GM21737 (cell line): ENCODE measurements at regions not wholly inside any gene's neighbourhood (a gene's known extent, or its start where the extent isn't known, plus 50 kb on each side); places are given as distances from the start of the nearest gene placed in this dataset.
"Not testable (repeated sequence)": the region's sequence is repeated elsewhere in the genome, so short reads cannot be mapped to it uniquely, and the experiment has no call there.

Experiments
- ATAC-seq: cut with Tn5 transposase; IDR thresholded peaks from one replicate; pipeline ENCODE4 v1.9.1; 2021; ENCODE audit warnings: mild to moderate bottlenecking, moderate library complexity; ENCODE audit not compliant: unreplicated experiment

DNA sequence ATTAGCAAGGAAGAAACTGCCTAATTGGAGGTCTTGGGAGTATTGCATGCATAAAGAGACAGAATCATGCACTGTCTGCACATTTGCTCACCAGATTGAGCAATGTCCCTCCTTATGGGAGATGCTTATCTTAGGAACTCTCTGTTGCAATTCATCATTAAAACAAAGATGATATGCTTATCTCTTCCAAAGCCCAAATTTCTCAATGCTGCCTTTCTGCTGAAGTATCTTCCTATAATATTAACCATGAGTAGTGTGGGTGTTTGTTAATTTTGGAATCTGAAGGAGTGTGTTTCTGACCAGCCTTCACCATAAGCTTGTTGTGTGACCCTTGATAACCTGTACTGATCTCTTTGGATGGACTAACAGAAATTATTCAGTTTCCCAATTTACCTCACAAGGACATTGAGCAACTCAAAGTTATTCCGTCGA, 1257.6 kb upstream of the FLRT2 start:
- no peak for ATAC-seq

DNA sequence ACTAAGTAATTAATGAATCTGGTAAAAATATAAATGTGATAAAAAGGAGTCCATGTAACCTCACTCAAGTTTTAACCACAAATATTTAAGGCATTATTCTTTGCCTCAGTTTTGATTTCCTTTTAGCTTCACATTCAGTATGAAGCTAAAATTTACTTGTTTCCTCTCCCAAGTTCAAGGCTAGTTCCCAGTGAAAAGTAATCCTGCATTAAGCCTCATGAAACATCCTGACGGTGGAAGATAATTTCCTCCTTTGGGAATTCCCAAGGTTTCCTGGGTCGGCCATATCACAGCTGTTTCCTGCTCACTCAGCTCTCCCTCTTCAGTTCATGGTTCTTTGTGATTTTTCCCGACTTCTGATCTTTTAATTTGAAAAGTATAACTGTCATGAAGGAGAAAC, 1256.8 kb upstream of the FLRT2 start:
- no peak for ATAC-seq

DNA sequence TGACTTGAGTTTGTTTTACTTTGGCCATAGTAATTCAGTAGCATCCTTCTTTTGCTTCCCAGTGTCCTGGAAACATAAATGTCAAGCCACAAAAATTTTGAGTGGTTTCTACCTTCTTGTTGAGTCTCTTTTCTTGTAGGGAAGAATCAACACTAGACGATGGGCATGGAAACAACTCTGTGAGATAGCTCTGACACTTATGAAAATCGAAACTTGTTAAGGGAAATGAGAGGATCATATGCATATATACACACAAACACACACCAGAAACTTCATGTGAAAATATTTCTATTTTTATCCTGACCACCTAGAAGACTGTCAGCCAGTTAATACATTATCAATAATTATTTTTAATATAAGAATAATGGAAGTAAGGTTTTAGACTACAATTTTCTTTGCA, 1247.3 kb upstream of the FLRT2 start:
- no peak for ATAC-seq

DNA sequence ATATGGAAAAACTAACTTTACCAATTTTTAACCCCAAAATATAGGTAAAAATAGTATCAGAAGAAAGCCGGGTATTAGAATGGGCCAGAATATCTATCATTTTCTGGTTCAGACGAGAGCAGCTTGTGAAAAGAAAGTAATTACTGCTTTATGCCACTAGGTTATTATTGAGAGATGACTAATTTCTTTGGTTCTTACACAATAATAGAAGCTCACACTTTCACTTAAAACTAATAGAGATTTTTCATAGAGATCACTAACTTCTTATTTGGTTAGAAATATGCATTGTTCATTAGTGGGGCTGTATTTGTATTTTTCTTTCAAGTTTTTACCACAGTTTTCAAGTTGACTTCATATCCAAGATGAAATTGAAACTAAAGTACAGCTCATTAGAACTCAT, 1241.2 kb upstream of the FLRT2 start:
- ATAC-seq = no peak

DNA sequence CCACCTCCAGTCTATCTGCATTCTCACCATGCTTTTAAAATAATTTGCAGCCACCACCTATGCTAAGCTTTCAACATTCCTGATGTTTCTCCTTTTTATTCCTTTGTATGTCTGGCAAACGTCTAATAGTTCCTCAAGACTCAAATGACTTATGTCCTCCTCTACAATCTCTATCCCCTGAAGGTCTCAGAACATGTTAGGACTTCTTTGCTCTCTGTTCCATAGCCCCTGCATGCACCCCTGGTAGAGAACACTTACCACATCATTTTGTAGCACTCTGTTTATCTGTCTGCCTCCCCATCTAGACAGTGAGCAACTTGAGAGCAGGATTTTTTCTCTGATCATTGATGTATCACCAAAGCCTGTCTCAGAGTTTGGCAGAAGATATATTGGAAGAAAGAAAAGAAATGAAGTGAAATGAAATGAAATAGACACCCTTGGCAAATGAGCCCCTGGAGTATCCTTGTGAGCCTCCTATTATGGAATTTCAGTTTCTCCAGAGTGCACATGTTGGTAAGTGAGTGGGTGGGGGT, 1231.2 kb upstream of the FLRT2 start:
- no peak for ATAC-seq

DNA sequence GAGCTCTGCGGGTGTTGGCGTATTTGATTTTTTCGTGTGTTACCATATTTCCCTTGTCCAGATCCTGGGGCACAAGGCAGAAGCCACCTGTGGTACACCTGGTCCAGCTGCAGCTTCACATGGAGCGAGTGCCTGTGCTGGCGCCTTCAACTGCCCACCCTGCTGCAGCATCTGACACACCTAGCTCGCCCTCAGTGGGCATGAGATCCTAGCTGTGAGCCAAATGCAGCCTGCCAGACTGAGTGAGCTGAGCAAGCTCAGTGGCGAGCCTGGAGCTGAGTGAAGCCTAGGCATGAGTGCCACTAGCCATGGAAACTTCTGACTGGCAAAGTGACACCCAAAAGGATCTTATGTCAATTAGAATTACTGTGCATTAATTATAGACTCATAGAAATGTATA, 1226.8 kb upstream of the FLRT2 start:
- ATAC-seq = no peak

DNA sequence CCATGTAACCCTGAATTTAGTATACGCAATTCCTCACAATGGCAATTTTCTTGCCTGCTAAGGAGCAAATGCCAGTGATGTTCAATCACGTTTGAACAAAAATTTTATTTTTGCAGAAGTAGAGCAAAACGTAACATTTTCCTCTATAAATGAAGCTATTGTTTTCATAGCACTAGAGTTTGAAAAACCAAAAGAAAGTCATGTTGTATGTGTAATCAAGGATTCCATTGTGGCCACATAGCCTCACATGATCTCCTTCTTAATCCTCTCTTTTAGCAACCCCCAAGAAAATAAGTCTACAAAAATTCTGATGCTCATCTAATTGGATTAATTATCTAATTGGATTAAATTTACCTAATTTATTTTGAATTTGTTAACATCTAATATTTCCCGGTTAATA, 1217.4 kb upstream of the FLRT2 start:
- ATAC-seq = no peak

DNA sequence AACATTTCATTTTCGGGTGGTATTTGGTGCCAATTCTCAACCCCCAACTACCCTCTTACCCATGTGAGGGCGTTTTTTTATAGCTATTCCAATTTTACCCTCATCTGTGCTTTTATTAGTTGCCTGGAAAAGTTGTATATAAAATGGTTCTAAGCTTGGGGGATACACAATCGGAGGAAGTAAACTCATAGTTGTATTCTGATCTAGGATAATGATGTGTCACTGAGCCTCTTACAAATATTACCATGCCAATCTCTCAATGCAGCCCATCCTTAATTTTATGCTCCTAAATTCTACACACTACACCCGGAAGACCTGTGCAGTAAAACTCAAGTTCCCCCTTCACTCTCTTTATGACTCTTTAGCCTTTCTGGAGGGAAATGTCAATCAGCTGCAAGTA, 1206.5 kb upstream of the FLRT2 start:
- no peak for ATAC-seq

DNA sequence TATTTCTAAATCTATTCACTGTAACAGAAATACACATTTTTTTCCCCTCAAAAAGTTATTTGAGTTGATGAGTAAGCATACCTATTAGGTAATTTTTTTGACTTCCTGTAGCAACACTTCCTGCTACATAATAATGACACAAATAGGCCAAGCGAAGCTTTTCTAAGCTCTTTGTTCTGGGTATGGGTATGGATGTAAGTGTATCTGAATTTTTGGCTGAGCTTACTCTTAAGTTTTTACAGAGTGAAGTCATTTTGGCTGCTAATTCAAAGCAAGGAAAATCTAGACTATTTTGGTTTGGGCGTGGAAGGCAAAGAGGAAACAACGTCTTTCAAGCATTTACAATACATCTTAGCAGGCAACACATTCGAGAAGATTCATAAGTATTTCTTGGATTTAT, 1206.0 kb upstream of the FLRT2 start:
- no peak for ATAC-seq

DNA sequence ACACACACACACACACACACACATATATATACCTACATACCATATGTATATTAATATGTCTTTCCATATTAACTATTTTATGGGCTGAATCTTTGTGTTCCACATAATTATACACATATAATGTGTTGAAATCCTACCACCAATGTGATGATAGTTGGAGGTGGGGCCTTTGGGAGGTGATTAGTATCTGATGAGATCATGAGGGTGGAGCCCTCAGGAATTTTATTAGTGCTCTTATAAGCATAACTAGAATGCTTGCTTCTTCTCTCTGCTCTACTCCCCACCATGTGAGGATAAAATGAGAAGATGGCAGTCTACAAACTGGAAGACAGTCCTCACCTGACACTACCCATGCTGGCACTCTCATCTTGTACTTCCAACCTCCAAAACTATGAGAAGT, 1193.5 kb upstream of the FLRT2 start:
- no peak for ATAC-seq

DNA sequence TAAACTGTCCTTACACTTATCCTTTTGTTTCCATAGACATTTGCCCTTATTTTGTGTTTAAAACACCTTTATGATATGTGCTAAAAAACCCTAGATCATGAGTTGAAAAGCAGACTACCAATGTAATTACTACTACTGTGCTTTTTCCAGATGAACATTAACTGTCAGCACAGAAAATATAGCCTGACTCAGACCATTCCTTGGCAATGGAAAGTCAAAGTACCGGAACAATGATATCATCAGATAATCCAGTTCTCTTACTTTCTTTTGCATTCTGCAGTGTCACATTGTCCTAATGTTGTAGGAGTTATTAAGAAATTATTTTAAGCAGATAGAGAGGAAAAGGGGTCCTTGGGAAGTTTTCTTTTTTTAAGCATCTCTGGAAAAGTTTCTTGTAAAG, 1189.0 kb upstream of the FLRT2 start:
- ATAC-seq = no peak

DNA sequence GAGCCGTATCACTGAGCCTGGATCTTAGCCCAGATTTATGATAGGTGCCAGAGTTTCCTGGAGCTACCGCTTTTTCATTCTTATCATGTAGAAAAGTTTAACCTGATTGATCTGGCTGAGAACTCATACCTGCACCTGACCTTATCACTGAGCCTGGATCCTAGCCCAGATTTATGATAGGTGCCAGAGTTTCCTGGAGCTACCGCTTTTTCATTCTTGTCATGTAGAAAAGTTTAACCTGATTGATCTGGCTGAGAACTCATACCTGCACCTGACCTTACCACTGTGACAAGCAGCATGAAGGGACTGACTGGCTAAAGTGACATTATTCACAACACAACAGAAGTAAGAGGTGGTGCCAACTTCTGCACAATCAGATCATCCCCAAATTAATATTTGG, 1188.1 kb upstream of the FLRT2 start:
- ATAC-seq = not testable (repeated sequence)

DNA sequence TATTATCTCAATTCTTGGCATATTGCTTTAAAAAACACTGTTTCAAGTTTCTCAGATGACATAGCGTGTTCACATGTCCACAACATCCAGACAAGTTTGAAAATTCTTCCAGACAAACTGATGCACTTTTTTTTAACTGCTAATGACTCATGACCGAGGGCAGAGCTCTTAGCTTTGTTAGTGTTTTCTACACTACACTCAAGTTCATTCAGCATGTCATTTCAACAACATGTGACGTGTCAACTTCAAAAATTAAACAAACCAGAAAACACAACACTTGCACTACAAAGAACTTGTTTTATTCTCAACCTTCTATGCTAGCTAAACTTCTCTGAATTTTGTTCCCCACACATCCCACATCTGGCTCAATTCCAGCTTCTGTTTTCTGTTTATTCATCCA, 1186.3 kb upstream of the FLRT2 start:
- ATAC-seq = no peak

DNA sequence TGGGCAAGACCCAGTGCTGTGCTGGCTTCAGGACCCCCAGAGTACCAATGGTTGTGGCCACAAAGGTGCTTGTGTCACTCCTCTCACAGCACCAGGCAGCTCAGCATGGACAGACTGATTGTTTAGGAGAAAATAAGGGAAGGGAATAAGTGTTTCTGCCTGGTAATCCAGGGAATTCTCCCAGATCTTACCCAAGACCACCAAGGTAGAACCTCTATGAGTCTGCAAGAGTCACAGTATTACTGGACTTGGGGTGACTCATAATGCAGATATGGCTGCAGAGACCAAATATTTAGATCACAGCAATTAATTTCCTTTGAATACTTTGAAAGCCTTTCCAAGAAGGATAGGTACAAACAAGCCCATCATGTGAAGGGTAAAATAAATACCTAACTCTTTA, 1178.3 kb upstream of the FLRT2 start:
- ATAC-seq = no peak

DNA sequence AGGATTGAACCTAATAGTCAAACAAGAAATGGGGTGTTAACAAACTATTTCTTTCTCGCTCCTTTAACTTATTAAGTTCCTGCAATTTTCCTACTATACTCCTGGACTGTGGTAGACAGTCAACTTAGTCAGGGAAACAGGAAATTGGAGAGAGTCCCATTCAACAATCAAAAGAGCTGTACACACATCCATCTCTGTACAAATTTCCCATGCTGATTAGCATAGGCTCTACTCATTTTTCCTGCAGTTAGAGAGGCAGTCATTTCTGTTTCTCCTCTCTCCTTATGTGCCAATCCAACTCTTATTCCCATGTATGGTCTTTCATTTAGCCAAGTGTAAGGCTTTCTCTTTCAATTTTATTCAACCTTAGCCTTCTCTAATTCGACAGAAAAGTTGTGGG, 1168.5 kb upstream of the FLRT2 start:
- ATAC-seq = no peak

DNA sequence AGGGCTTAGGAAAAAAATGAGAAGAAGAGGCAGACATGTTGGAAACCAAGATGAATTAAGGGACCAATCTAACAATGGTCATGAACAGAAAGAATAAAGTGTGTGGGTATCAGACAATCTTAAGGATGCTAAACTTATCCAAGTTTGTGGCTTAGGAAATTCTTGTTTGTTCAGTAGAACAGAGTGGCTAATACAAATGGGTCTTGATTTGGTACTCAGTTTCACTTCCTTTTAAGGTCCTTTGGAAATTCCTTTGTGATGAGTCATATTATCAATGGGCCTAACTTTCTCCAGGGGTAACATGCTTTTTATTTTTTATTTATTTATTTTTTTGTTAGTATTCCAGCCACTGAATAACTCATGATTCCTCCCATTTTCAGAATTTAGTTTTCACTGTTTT, 1154.7 kb upstream of the FLRT2 start:
- ATAC-seq = no peak

DNA sequence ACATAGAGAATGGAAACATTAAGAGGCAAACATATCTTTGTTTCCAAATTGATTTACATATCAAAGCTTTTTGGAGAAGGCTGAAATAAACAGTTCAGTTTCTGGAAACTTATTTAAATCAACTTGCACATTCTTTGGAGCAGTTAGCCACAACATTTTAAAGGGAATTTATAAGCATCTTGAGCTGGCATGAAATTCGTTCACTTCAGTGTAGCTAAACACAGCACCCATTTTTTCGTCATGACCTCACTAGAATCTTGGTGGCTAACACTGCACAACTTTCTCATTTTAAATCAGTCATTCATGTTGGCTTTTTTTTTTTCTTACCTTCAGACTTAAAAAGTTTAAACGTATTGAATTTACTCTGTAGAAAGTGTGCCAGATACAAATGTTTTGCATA, 1139.9 kb upstream of the FLRT2 start:
- no peak for ATAC-seq

DNA sequence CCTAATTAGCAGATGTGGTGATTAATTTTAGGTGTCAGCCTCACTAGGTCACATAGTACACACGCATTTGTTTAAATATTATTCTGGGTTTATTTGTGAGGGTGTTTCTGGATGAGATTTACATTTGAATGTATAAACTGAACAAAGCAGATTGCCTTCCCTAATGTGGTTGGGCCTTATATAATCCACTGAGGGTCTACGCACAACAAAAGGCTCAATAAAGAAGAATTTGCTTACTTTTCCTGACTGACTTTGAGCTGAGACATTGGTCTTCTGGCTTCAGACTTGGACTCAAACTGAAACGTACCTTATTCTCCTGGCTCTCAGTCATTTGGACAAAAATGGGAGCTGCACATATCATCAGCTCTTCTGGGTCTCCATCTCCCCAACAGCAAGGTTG, 1132.3 kb upstream of the FLRT2 start:
- ATAC-seq = no peak

DNA sequence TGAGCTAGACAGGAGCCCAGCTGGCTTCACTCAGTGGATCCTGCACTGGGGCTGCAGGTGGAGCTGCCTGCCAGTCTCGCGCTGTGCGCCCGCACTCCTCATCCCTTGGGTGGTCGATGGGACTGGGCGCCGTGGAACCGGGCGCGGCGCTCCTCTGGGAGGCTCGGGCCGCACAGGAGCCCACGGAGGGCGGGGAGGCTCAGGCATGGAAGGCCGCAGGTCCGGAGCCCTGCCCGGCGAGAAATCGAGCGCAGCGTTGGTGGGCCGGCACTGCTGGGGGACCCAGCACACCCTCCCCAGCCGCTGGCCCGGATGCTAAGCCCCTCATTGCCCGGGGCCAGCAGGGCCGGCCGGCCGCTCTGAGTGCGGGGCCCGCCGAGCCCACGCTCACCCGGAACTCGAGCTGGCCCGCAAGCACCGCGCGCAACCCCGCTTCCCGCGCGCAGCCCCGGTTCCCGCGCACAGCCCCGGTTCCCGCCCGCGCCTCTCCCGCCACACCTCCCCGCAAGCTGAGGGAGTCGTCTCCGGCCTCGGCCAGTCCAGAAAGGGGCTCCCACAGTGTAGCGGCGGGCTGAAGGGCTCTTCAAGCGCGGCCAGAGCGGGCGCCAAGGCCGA, 1130.5 kb upstream of the FLRT2 start:
- no peak for ATAC-seq

DNA sequence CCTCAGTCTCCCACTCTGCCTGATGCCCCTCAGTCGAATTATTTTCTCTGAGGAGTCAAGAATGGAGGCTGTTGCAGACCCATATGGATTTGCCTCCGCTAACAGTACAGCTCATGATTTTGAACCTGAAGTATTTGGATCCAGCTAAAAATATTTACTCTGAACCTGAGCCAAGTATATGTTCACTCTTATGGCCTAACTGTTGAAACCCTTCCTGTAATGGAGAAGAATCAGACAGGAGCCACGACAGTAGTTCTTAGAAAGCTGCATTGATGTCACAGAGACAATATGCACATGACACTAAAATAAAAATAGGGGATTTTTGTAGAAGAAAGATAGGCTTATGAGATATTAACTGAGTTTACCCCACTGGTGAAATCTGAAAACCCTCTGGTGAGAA, 1128.3 kb upstream of the FLRT2 start:
- no peak for ATAC-seq

DNA sequence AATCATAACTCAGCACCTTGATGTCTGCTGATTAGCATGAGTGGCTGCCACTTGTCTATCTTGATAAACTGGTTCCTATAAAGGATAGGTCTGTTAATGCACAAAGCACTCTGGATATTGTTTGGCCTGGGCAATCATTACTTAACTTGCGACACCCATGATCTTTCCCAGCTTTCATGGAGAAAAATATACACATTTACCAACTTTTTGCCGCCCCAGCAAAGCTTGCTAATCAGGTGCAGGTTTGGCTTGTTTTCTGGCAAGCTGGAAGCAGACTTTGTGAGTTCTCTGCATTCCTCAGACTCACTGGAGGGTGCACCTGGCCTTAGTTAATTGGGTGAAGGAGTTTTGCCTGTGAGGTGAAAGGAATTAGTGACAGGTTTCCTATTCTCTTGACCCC, 1126.4 kb upstream of the FLRT2 start:
- ATAC-seq = no peak

DNA sequence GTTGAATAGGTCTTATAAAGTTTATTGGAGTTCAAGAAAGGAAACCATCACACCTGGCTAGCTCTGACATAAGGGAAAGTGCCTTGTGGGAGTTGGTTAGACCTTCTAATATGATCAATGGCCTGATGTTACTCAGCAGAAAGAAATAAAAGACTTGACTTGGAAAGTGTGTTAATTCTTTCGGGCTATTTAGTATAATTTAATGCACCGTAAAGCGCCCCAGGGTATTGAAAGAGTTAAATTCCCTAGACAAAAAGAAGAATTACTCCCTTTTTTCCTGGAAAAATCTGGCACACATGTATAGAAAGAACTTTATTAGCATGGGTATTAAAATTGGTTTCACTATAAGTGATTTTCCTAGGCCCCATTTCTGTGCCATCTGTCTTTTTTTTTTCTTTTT, 1125.7 kb upstream of the FLRT2 start:
- no peak for ATAC-seq

DNA sequence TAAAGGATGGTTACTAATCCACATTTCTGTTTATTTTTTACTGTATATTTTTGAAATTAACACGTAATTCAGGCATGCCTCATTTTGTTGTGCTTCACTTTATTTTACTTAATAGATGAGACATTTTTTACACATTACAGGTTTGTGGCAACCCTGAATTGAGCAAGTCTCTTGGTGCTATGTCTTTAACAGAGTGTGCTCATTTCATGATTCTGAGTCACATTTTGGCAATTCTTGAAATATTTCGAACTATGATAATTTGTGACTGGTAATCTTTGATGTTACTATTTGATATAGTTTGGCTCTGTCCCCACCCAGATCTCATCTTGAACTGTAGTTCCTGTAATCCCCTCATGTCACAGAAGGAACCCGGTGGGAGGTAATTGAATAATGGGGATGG, 1120.5 kb upstream of the FLRT2 start:
- ATAC-seq = no peak
